IPS DF 19.7 (cell line): ENCODE measurements at regions not wholly inside any gene's neighbourhood (a gene's known extent, or its start where the extent isn't known, plus 50 kb on each side); places are given as distances from the start of the nearest gene placed in this dataset.
A peak's percentile ranks its signal among the peaks of the same experiment; 100 is the strongest.

ENCODE experiments used
- DNase-seq: peaks from one replicate; pipeline ENCODE4 v3.0.0-alpha.2; 2013; ENCODE audit warnings: low read depth, low spot score

- DNase-seq = no peak
These were observed 159.4 kb upstream of the GBE1 start for GRCh38 chr3:81920816-81921215.

GRCh38 chr3:81916890-81917289, 155.4 kb upstream of the GBE1 start:
- no peak for DNase-seq

GRCh38 chr3:81913886-81914663, 152.6 kb upstream of the GBE1 start:
- DNase-seq = no peak

- no peak for DNase-seq
These were observed 149.8 kb upstream of the GBE1 start for GRCh38 chr3:81911221-81911620.

- no peak for DNase-seq
These were observed 148.9 kb upstream of the GBE1 start for GRCh38 chr3:81910244-81910852.

- DNase-seq = no peak
These were observed 148.4 kb upstream of the GBE1 start for GRCh38 chr3:81909796-81910195.

- DNase-seq = no peak
These were observed 147.1 kb upstream of the GBE1 start for GRCh38 chr3:81908561-81908960.

GRCh38 chr3:81898336-81898735, 136.9 kb upstream of the GBE1 start:
- no peak for DNase-seq

GRCh38 chr3:81894598-81894997, 133.2 kb upstream of the GBE1 start:
- no peak for DNase-seq

GRCh38 chr3:81891055-81891895, 129.8 kb upstream of the GBE1 start:
- peak; percentile 12 for DNase-seq

- DNase-seq = no peak
These were observed 127.6 kb upstream of the GBE1 start for GRCh38 chr3:81888914-81889557.

- no peak for DNase-seq
These were observed 126.0 kb upstream of the GBE1 start for GRCh38 chr3:81887448-81887847.

GRCh38 chr3:81886081-81886480, 124.6 kb upstream of the GBE1 start:
- no peak for DNase-seq

- no peak for DNase-seq
These were observed 123.3 kb upstream of the GBE1 start for GRCh38 chr3:81884791-81885190.

GRCh38 chr3:81876826-81877225, 115.4 kb upstream of the GBE1 start:
- no peak for DNase-seq

- DNase-seq = no peak
These were observed 113.3 kb upstream of the GBE1 start for GRCh38 chr3:81874738-81875137.

- DNase-seq = no peak
These were observed 111.1 kb upstream of the GBE1 start for GRCh38 chr3:81872566-81872965.

- DNase-seq = no peak
These were observed 110.1 kb upstream of the GBE1 start for GRCh38 chr3:81871358-81872155.

- DNase-seq = no peak
These were observed 107.9 kb upstream of the GBE1 start for GRCh38 chr3:81869382-81869781.

- no peak for DNase-seq
These were observed 107.2 kb upstream of the GBE1 start for GRCh38 chr3:81868597-81868996.

GRCh38 chr3:81867875-81868274, 106.4 kb upstream of the GBE1 start:
- no peak for DNase-seq
